OCI-LY1 (cell line): ENCODE measurements at regions not wholly inside any gene's neighbourhood (a gene's known extent, or its start where the extent isn't known, plus 50 kb on each side); places are given as distances from the start of the nearest gene placed in this dataset.

ENCODE experiments used
- H2AFZ ChIP-seq: fragments of 200-600 bp; sonication (generic), shearing (Covaris generic); 2 replicates; pipeline ENCODE4 v1.6.0; 2014; ENCODE audit warnings: antibody characterized with exemption, mild to moderate bottlenecking, low read length
- H3F3A ChIP-seq: fragments of 200-600 bp; sonication (generic), shearing (Covaris generic); 2 replicates; pipeline ENCODE4 v1.6.0; 2014; ENCODE audit warnings: mild to moderate bottlenecking, antibody characterized with exemption, low read length, moderate library complexity; ENCODE audit not compliant: insufficient read depth
- H3K27ac ChIP-seq: fragments of 200-600 bp; sonication (generic); 2 replicates; pipeline ENCODE4 v1.5.1; 2014; ENCODE audit warnings: low read length, mixed run types, mild to moderate bottlenecking, low read depth; ENCODE audit not compliant: poor library complexity, severe bottlenecking
- H3K27me3 ChIP-seq: fragments of 200-600 bp; sonication (generic); 2 replicates; pipeline ENCODE4 v1.6.0; 2014; ENCODE audit warnings: antibody characterized with exemption, mild to moderate bottlenecking, low read length, moderate library complexity; ENCODE audit not compliant: insufficient read depth
- H3K36me3 ChIP-seq: fragments of 200-600 bp; sonication (generic); 2 replicates; pipeline ENCODE4 v1.6.1; 2014; ENCODE audit warnings: mild to moderate bottlenecking, antibody characterized with exemption, low read length, moderate library complexity, mixed read lengths; ENCODE audit not compliant: insufficient read depth
- H3K4me1 ChIP-seq: fragments of 200-600 bp; sonication (generic); 2 replicates; pipeline ENCODE4 v1.5.1; 2014; ENCODE audit warnings: mild to moderate bottlenecking, low read length, moderate library complexity; ENCODE audit not compliant: insufficient read depth, severe bottlenecking
- H3K4me2 ChIP-seq: fragments of 200-600 bp; sonication (generic), shearing (Covaris generic); 2 replicates; pipeline ENCODE4 v1.6.1; 2014; ENCODE audit warnings: low read length
- H3K4me3 ChIP-seq: fragments of 200-600 bp; sonication (generic); 2 replicates; pipeline ENCODE4 v1.5.1; 2014; ENCODE audit warnings: low read length, low read depth, mild to moderate bottlenecking, mixed read lengths; ENCODE audit not compliant: poor library complexity, severe bottlenecking
- H3K79me2 ChIP-seq: fragments of 200-600 bp; shearing (Covaris generic); 2 replicates; pipeline ENCODE4 v1.6.1; 2016; ENCODE audit warnings: mixed run types, low read length, mixed read lengths; ENCODE audit not compliant: insufficient read depth
- H3K9ac ChIP-seq: fragments of 200-600 bp; sonication (generic), shearing (Covaris generic); 2 replicates; pipeline ENCODE4 v1.6.1; 2014; ENCODE audit warnings: mild to moderate bottlenecking, low read length, mixed read lengths
- H3K9me2 ChIP-seq: fragments of 200-600 bp; sonication (generic), shearing (Covaris generic); 2 replicates; pipeline ENCODE4 v1.6.1; 2014; ENCODE audit warnings: low read depth, mild to moderate bottlenecking, low read length, mixed read lengths
- H3K9me3 ChIP-seq: fragments of 200-600 bp; shearing (Covaris generic); 2 replicates; pipeline ENCODE4 v1.6.1; 2014; ENCODE audit warnings: low read length, mixed read lengths
- H4K20me1 ChIP-seq: fragments of 200-600 bp; sonication (generic), shearing (Covaris generic); 2 replicates; pipeline ENCODE4 v1.6.0; 2016; ENCODE audit warnings: mild to moderate bottlenecking, low read length; ENCODE audit not compliant: insufficient read depth
- EZH2 ChIP-seq: fragments of 200-600 bp; sonication (generic), shearing (Covaris generic); IDR thresholded peaks from 2 replicates; pipeline ENCODE4 v1.8.0; 2017; ENCODE audit warnings: borderline replicate concordance, mixed run types, mild to moderate bottlenecking, antibody characterized with exemption, low read length, moderate library complexity, mixed read lengths
- TF ChIP-seq, protein P1 (sequence below): fragments of 200-600 bp; sonication (generic), shearing (Covaris generic); IDR thresholded peaks from 2 replicates; pipeline ENCODE4 v1.5.1; 2017; ENCODE audit warnings: mild to moderate bottlenecking, antibody characterized with exemption, low read length, moderate library complexity, mixed read lengths

- no peaks in the 10 kb centered on the region for H4K20me1 ChIP-seq
- no peak overlapping the region for H3K27ac ChIP-seq
- no peaks in the 10 kb centered on the region for H3K9me3 ChIP-seq
- H2AFZ ChIP-seq: no peak overlapping the region
- no peak overlapping the region for H3K4me3 ChIP-seq
- no peaks in the 10 kb centered on the region for H3K9me2 ChIP-seq
- H3K4me2 ChIP-seq: no peak overlapping the region
- no peaks in the 10 kb centered on the region for H3K79me2 ChIP-seq
- H3F3A ChIP-seq: no peaks in the 10 kb centered on the region
- no peaks in the 10 kb centered on the region for H3K36me3 ChIP-seq
- H3K27me3 ChIP-seq: no peaks in the 10 kb centered on the region
- TF ChIP-seq, protein P1, sequence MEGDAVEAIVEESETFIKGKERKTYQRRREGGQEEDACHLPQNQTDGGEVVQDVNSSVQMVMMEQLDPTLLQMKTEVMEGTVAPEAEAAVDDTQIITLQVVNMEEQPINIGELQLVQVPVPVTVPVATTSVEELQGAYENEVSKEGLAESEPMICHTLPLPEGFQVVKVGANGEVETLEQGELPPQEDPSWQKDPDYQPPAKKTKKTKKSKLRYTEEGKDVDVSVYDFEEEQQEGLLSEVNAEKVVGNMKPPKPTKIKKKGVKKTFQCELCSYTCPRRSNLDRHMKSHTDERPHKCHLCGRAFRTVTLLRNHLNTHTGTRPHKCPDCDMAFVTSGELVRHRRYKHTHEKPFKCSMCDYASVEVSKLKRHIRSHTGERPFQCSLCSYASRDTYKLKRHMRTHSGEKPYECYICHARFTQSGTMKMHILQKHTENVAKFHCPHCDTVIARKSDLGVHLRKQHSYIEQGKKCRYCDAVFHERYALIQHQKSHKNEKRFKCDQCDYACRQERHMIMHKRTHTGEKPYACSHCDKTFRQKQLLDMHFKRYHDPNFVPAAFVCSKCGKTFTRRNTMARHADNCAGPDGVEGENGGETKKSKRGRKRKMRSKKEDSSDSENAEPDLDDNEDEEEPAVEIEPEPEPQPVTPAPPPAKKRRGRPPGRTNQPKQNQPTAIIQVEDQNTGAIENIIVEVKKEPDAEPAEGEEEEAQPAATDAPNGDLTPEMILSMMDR: no peak
- no peak for TF ChIP-seq EZH2
- H3K4me1 ChIP-seq: no peaks in the 10 kb centered on the region
- no peak overlapping the region for H3K9ac ChIP-seq
Measured at GRCh38 chr6:97535800-97536199, 252.8 kb upstream of the MMS22L start.

DNA sequence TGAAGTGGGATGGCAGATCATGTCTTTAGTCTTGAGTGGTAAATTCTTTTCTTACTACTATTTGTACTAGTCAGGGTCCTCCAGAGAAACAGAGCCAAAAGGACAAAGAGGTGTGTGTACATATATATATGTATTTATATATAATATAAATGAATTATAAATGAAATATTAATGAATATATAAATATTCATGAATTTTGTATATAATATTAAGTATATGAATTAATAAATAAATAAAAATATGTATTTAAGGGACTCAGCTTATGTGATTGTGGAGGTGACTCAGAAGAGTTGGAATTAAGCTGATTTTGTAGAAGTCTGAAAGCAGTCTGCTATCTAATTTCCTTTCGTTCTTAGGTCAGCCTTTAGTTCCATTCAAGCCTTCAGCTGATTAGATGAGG lies 265.3 kb upstream of the MMS22L start:
- no peaks in the 10 kb centered on the region for H3K4me1 ChIP-seq
- no peak overlapping the region for H3K4me3 ChIP-seq
- no peaks in the 10 kb centered on the region for H3K27me3 ChIP-seq
- H3K9me3 ChIP-seq: no peaks in the 10 kb centered on the region
- no peaks in the 10 kb centered on the region for H3K79me2 ChIP-seq
- H3K27ac ChIP-seq: no peak overlapping the region
- no peaks in the 10 kb centered on the region for H3F3A ChIP-seq
- TF ChIP-seq EZH2: no peak
- TF ChIP-seq, protein P1: no peak
- no peak overlapping the region for H2AFZ ChIP-seq
- H4K20me1 ChIP-seq: no peaks in the 10 kb centered on the region
- H3K4me2 ChIP-seq: no peak overlapping the region
- H3K9ac ChIP-seq: no peak overlapping the region
- H3K9me2 ChIP-seq: no peaks in the 10 kb centered on the region
- no peaks in the 10 kb centered on the region for H3K36me3 ChIP-seq

- Histone ChIP-seq H3K9me3 (no peaks in the 10 kb centered on the region), H3K9ac (no peak overlapping the region), H3K4me1 (no peaks in the 10 kb centered on the region), H3K4me2 (no peak overlapping the region), H2AFZ (no peak overlapping the region), H3K27ac (no peak overlapping the region), H4K20me1 (no peaks in the 10 kb centered on the region), H3K4me3 (no peak overlapping the region), H3K36me3 (no peaks in the 10 kb centered on the region), H3K9me2 (no peaks in the 10 kb centered on the region), H3K79me2 (no peaks in the 10 kb centered on the region), H3K27me3 (no peaks in the 10 kb centered on the region), H3F3A (no peaks in the 10 kb centered on the region)
- TF ChIP-seq, protein P1: no peak
- no peak for TF ChIP-seq EZH2
Measured at GRCh38 chr6:97557355-97557754, 274.3 kb upstream of the MMS22L start.
